ENCODE measurements at regions not wholly inside any gene's neighbourhood (a gene's known extent, or its start where the extent isn't known, plus 50 kb on each side); places are given as distances from the start of the nearest gene placed in this dataset.
A peak's percentile ranks its signal among the peaks of the same experiment; 100 is the strongest.

DNA sequence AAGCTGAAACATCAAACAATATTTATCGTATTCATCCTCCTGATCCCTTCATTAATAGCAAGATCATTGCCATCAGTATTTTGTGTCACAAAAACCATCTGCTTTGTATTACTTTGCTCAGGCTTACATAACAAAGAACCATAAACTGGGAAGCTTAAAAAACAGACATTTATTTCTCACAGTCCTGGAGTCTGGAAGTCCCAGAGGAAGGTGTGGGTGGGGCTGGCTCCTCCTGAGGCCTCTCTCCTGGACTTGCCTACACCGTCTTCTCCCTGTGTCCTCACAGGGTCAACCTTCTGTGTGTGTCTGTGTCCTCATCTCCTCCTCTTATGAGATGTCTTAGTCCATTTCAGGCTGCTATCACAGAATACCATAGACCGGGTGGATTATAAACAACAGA lies 61.3 kb upstream of the MXRA5 start:
- no peaks in the 10 kb centered on the region for H3K27me3 ChIP-seq (ENCODE audit: low read depth)
- TF ChIP-seq, protein P1, sequence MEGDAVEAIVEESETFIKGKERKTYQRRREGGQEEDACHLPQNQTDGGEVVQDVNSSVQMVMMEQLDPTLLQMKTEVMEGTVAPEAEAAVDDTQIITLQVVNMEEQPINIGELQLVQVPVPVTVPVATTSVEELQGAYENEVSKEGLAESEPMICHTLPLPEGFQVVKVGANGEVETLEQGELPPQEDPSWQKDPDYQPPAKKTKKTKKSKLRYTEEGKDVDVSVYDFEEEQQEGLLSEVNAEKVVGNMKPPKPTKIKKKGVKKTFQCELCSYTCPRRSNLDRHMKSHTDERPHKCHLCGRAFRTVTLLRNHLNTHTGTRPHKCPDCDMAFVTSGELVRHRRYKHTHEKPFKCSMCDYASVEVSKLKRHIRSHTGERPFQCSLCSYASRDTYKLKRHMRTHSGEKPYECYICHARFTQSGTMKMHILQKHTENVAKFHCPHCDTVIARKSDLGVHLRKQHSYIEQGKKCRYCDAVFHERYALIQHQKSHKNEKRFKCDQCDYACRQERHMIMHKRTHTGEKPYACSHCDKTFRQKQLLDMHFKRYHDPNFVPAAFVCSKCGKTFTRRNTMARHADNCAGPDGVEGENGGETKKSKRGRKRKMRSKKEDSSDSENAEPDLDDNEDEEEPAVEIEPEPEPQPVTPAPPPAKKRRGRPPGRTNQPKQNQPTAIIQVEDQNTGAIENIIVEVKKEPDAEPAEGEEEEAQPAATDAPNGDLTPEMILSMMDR (IDR thresholded peaks at IDR 0.05; ENCODE audit: borderline replicate concordance) = no peak
- H3K9me3 ChIP-seq (replicated peaks) = no peaks in the 10 kb centered on the region
- intact Hi-C loops (cut with micrococcal nuclease) = no loop called here
- DNase-seq = peak; percentile 11
- H3K36me3 ChIP-seq = no peaks in the 10 kb centered on the region
- H3K4me1 ChIP-seq = no peaks in the 10 kb centered on the region
- no peak overlapping the region for H3K4me3 ChIP-seq
- H3K27ac ChIP-seq (replicated peaks) = no peak overlapping the region

DNA sequence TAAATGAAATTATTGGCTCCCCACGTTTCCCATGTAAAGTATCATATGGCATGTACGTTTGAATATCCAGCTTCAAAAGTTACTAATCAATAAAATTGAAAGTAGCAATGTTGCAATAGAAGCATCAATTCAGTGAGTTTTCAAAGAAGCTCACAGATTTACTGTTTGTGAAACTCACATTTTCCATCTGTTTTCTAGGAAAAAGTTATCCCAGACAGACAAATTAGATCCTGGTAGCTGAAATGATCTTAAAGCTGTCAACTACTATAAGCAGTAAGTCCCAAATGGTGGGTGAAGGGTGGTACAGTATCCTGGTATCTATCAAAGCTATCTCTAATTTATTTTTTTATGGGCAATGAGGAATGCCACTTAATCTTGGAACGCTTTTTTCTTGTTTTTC lies 60.7 kb upstream of the MXRA5 start:
- no peak overlapping the region for H3K27ac ChIP-seq (replicated peaks)

DNA sequence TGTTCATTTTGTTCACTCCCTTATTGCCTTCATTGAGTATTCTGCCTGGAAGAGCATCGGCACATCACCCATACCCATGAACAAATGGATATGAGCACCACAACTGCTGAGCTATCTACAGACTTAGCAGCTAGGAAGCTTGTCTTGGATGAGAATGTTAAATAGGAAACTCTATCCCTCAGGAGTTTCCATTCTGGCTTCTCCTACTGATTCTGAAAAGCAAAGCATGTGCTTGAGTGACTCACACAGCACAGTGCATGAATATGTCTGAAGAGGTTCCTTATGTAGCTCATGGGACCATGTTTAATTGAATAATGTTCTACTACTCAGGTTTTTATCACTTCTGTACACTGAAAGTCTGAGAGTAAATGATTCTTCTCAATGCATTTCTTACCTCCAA lies 57.3 kb upstream of the MXRA5 start:
- TF ChIP-seq, protein P1 (IDR thresholded peaks at IDR 0.05; ENCODE audit: borderline replicate concordance) = no peak
- H3K36me3 ChIP-seq = no peaks in the 10 kb centered on the region
- H3K4me3 ChIP-seq = no peak overlapping the region
- no peaks in the 10 kb centered on the region for H3K9me3 ChIP-seq (replicated peaks)
- H3K27ac ChIP-seq (replicated peaks) = no peak overlapping the region
- intact Hi-C loops (cut with micrococcal nuclease) = no loop called here
- no peaks in the 10 kb centered on the region for H3K4me1 ChIP-seq
- DNase-seq = no peak
- H3K27me3 ChIP-seq (ENCODE audit: low read depth) = no peaks in the 10 kb centered on the region

More for the DNA sequence above, 60.7 kb upstream of the MXRA5 start:
- no peaks in the 10 kb centered on the region for H3K9me3 ChIP-seq (replicated peaks)
- TF ChIP-seq, protein P1 (IDR thresholded peaks at IDR 0.05; ENCODE audit: borderline replicate concordance) = no peak
- intact Hi-C loops (cut with micrococcal nuclease) = no loop called here
- no peaks in the 10 kb centered on the region for H3K4me1 ChIP-seq
- H3K4me3 ChIP-seq = no peak overlapping the region
- H3K27me3 ChIP-seq (ENCODE audit: low read depth) = no peaks in the 10 kb centered on the region
- DNase-seq = no peak
- H3K36me3 ChIP-seq = no peaks in the 10 kb centered on the region
